Adipocyte (in vitro differentiated cells): ENCODE measurements at regions not wholly inside any gene's neighbourhood (a gene's known extent, or its start where the extent isn't known, plus 50 kb on each side); places are given as distances from the start of the nearest gene placed in this dataset.
"Not testable (repeated sequence)": the region's sequence is repeated elsewhere in the genome, so short reads cannot be mapped to it uniquely, and the experiment has no call there.

Experiments
- DNase-seq: peaks from one replicate; pipeline ENCODE4 v3.0.0-alpha.2; 2015; ENCODE audit warnings: low read depth
- H3K27me3 ChIP-seq: replicated peaks from 2 replicates; pipeline ENCODE4 v1.7.0; 2013; ENCODE audit warnings: mild to moderate bottlenecking, low read length, moderate library complexity; ENCODE audit not compliant: control insufficient read depth, insufficient read depth
- H3K36me3 ChIP-seq: 2 replicates; pipeline ENCODE4 v1.7.0; 2013; ENCODE audit warnings: low read length, mild to moderate bottlenecking, moderate library complexity; ENCODE audit not compliant: control insufficient read depth, insufficient read depth, severe bottlenecking
- H3K4me1 ChIP-seq: 2 replicates; pipeline ENCODE4 v1.7.0; 2013; ENCODE audit warnings: mild to moderate bottlenecking, low read length, moderate library complexity; ENCODE audit not compliant: control insufficient read depth, insufficient read depth
- H3K4me3 ChIP-seq: 2 replicates; pipeline ENCODE4 v1.7.0; 2013; ENCODE audit warnings: mild to moderate bottlenecking, low read length, moderate library complexity
- H3K9ac ChIP-seq: 2 replicates; pipeline ENCODE4 v1.7.0; 2013; ENCODE audit warnings: mild to moderate bottlenecking, low read length, moderate library complexity
- H3K9me3 ChIP-seq: 2 replicates; pipeline ENCODE4 v1.7.0; 2013; ENCODE audit warnings: mild to moderate bottlenecking, low read length, moderate library complexity; ENCODE audit not compliant: control insufficient read depth

DNA sequence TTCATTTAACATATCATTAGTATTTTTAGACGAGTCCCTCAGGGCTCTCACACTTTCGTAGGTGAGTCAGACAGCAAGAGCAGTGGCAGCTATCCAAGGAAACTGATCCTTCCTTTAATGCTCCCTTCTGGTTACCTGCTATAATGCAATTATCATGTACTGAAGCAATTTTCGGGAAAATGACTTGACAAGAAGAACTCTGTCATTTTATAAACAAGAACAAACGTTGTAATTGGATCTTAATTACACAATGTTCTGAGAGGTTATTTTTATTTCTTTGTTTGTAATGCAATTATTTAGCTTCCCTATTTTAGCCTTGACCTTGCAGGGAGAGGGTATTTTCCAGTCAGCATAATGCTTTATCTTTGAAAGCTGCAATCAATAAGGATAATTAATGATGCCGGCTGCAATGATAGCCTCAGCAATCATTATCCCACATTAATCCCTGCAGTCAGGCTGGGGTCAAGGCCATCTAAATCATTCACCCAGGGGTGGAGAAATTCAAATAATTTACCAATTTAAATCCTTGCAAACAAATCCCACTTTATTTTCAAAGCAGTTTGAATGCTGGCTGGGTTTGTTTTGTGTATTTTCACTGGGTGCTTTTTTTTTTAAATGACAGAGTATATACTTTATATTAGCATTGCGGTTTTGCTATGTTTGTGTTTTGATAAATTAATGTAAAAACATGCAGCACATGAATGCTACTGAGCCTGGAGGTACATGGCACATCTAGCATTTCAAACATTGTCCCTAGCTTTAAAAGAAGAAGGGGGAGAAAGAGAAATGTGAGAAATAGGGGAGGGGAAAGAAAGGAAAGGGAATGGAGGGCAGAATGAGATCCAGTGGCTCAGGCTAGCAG, 249.9 kb downstream of the SHOX2 start:
- Histone ChIP-seq H3K36me3 (no peaks in the 10 kb centered on the region), H3K4me3 (no peak overlapping the region), H3K27me3 (no peaks in the 10 kb centered on the region), H3K9ac (no peak overlapping the region), H3K4me1 (peaks cover 24% of the 10 kb centered on the region), H3K9me3 (peaks cover 7% of the 10 kb centered on the region)
- no peak for DNase-seq

DNA sequence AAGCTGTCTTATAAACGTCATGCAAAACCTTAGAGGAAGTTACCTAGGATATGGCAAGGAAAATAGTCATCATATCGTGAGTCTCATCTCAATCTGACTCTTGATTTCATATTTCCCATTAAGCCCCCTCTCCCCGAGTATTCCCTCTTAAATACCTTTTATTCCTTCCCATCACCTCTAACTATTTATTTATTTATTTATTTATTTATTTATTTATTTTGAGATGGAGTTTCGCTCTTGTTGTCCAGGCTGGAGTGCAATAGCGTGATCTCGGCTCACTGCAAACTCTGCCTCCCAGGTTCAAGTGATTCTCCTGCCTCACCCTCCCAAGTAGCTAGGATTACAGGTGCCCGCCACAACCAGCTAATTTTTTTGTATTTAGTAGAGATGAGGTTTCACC, 260.4 kb downstream of the SHOX2 start:
- H3K36me3 ChIP-seq, H3K27me3 ChIP-seq, H3K4me3 ChIP-seq, DNase-seq, H3K9me3 ChIP-seq, H3K9ac ChIP-seq: not testable (repeated sequence)
- peaks cover 13% of the 10 kb centered on the region for H3K4me1 ChIP-seq

DNA sequence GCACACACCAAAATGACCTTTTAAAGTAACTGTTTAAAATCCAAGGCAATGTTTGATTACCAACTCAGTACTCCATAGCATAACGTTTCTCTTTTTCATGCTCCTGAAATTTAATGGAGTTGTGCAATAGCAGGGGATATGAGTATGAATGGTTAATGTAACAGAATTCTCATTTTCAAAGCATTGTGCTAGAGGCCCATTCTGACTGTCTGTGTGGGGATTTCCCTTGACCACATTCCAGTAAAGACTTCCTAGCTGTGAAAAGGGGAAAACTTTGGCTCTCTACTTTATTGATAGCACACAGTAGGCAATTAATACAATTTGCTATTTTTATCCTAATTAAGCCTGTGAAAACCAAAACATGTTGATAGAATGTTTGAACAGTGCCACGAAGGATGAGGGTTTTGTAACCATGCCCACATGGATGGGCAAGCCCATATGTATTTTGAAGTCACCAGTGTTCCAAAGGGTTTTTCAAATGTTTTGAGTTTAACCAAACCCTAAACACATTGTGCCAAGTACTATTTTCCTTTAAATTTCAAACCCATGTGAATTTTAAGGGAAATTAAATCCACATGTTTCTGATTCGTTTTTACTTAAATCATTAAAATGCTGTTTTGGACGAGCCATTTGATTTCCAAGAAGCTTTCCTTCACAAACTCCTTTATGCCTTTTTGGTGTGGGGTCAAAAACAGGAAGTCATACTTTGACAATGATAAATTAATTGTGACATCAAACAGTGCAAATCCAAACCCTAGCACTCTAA, 261.2 kb downstream of the SHOX2 start:
- H3K9ac ChIP-seq: no peak overlapping the region
- H3K4me3 ChIP-seq: no peak overlapping the region
- no peaks in the 10 kb centered on the region for H3K36me3 ChIP-seq
- no peaks in the 10 kb centered on the region for H3K9me3 ChIP-seq
- peak; percentile 72 for DNase-seq
- peaks cover 13% of the 10 kb centered on the region for H3K4me1 ChIP-seq
- no peaks in the 10 kb centered on the region for H3K27me3 ChIP-seq

DNA sequence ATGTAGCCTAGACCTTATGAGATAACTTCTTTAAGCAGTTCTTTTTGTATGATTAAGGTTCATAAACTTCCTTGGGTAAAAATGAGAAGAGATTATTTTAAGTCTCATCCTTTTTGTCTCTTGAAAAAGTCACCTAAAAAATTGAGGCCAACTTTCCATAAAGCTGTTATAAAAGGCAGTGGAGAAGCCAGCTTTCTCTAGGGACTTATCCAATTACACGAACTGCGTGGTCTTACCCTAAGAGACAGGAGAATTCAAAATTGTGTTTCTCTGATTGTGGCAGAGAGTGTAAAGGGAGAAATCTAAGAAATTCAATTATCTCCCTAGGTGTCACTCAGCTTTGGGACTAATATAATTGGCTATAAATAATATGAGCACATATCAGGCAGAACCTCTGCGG, 262.0 kb downstream of the SHOX2 start:
- H3K4me1 ChIP-seq: peaks cover 13% of the 10 kb centered on the region
- no peak for DNase-seq
- H3K4me3 ChIP-seq: no peak overlapping the region
- H3K9me3 ChIP-seq: no peaks in the 10 kb centered on the region
- H3K27me3 ChIP-seq: no peaks in the 10 kb centered on the region
- H3K9ac ChIP-seq: no peak overlapping the region
- H3K36me3 ChIP-seq: no peaks in the 10 kb centered on the region

DNA sequence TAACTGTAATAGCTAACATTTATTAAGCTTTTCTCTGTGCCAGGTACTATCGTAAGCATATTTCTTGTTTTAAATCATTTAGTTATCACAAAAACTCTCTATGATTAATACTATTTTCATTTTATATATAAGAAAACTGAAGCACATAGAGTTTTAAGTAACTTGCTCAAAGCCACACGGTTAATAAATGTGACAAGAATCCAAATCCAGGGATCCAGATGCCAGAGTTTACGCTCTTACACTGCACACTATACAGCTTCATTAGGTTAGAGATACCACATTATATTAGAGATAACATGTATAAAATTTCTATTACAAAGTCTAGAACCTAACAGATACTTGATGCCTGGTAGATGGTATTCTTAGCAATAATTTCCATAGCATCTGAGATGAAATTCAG, 265.2 kb downstream of the SHOX2 start:
- H3K9me3 ChIP-seq: no peaks in the 10 kb centered on the region
- no peak overlapping the region for H3K4me3 ChIP-seq
- H3K9ac ChIP-seq: no peak overlapping the region
- no peaks in the 10 kb centered on the region for H3K36me3 ChIP-seq
- DNase-seq: no peak
- no peaks in the 10 kb centered on the region for H3K27me3 ChIP-seq
- peaks cover 13% of the 10 kb centered on the region for H3K4me1 ChIP-seq

DNA sequence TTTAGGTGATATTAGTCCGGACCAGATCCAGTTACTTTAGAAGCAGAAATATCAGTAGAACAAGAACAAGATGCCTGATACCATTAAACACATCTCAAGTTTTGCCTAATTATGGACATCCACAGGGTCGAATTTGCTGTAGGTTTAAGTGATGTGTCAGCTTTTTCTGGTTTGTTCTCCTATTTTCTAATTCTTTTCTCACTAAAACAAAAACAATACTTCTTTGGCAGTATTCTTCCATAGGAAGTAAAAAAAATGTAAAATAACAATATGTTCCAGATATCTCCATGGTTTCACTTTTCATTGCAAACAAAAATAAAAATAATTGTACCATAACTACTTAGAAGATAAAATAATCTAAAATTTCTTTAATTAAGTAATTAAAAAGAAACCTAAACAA, 265.7 kb downstream of the SHOX2 start:
- no peak overlapping the region for H3K9ac ChIP-seq
- H3K4me1 ChIP-seq: peaks cover 13% of the 10 kb centered on the region
- DNase-seq: no peak
- H3K36me3 ChIP-seq: no peaks in the 10 kb centered on the region
- H3K27me3 ChIP-seq: no peaks in the 10 kb centered on the region
- H3K4me3 ChIP-seq: no peak overlapping the region
- H3K9me3 ChIP-seq: no peaks in the 10 kb centered on the region

- no peak for DNase-seq
Measured at GRCh38 chr3:157838457-157838856, 267.8 kb downstream of the SHOX2 start.

DNA sequence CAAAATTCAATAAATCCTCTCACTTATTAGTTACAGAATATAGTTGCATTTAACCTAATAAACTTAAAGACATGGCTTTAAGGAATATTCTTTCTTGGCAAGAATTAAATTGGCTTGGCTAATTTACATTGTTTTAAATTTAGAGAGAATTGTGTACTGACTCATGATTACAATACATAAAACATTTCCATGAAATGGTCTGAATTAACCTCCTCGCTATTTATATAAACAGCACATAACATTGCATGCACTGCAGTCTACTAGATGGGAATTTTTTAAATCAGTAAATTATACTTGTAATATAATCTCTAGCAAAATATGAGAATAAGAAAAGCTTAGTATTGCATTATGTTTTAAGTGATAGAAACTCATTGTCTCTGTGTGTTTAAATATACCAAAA, 268.9 kb downstream of the SHOX2 start:
- H3K4me3 ChIP-seq: no peak overlapping the region
- no peaks in the 10 kb centered on the region for H3K27me3 ChIP-seq
- peaks cover 8% of the 10 kb centered on the region for H3K4me1 ChIP-seq
- H3K36me3 ChIP-seq: no peaks in the 10 kb centered on the region
- no peak overlapping the region for H3K9ac ChIP-seq
- peak; percentile 76 for DNase-seq
- no peaks in the 10 kb centered on the region for H3K9me3 ChIP-seq

More at GRCh38 chr3:157838457-157838856, 267.8 kb downstream of the SHOX2 start:
- H3K4me1 ChIP-seq: no peaks in the 10 kb centered on the region
- no peaks in the 10 kb centered on the region for H3K36me3 ChIP-seq
- H3K9ac ChIP-seq: no peak overlapping the region
- no peaks in the 10 kb centered on the region for H3K27me3 ChIP-seq
- H3K4me3 ChIP-seq: no peak overlapping the region
- H3K9me3 ChIP-seq: no peaks in the 10 kb centered on the region

DNA sequence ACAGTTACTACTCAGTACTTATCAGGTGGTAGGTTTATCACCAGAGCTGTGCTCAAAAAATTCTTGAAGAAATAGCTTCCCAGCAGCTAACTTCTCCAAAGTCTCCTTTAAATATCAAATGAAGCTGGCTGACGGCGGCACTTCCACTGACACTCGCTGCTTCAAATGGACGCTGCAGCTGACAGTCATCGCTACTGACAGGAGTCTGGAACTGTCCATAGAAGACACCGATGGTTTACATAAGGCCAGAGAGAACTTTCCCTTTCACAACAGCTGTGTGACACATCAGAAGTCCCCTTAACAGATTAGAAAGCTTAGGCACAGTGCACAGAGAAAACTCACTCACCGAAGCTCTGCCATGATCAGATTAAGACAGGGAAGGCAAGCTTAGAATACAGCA, 270.2 kb downstream of the SHOX2 start:
- H3K9me3 ChIP-seq: no peaks in the 10 kb centered on the region
- peaks cover 10% of the 10 kb centered on the region for H3K4me1 ChIP-seq
- no peaks in the 10 kb centered on the region for H3K36me3 ChIP-seq
- no peaks in the 10 kb centered on the region for H3K27me3 ChIP-seq
- no peak overlapping the region for H3K4me3 ChIP-seq
- no peak for DNase-seq
- no peak overlapping the region for H3K9ac ChIP-seq

GRCh38 chr3:157832588-157832987, 273.6 kb downstream of the SHOX2 start:
- no peak overlapping the region for H3K9ac ChIP-seq
- H3K4me3 ChIP-seq: no peak overlapping the region
- no peaks in the 10 kb centered on the region for H3K36me3 ChIP-seq
- peaks cover 10% of the 10 kb centered on the region for H3K4me1 ChIP-seq
- H3K27me3 ChIP-seq: no peaks in the 10 kb centered on the region
- DNase-seq: peak; percentile 65
- H3K9me3 ChIP-seq: peaks cover 13% of the 10 kb centered on the region

DNA sequence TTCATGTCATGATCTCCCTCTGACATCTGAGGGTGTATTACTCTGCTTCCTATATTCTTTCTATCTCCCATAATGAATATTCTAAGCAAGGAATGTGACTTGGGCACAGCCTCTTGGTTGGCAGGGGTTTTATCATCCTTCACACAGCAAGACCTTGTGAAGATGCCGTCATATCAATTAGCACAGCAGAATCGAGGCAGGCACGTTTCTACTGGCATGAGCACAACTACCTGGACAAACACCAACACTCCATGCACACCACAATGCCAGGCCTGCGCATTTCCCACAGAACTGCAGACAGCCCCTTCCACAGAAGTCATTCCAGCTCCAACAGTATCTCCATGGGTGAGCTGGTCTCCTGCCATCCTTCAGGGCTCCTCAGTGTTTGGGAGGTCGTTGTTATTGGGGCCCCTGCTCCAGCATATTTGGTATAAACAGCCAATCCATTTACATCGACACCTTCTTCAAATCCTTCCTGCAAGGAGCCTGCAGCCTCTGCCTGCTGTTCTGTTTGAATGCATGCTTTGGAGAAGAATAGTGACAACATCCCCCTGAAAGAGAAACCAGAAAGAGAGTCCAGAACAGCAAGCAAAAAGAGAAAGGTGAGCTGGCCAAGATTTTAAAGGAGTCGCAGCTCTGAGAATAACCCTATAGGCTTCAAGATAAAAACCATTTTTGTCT, 275.5 kb downstream of the SHOX2 start:
- no peak for DNase-seq
- H3K27me3 ChIP-seq: no peaks in the 10 kb centered on the region
- H3K4me1 ChIP-seq: peaks cover 10% of the 10 kb centered on the region
- H3K4me3 ChIP-seq: no peak overlapping the region
- no peak overlapping the region for H3K9ac ChIP-seq
- H3K9me3 ChIP-seq: peaks cover 13% of the 10 kb centered on the region
- no peaks in the 10 kb centered on the region for H3K36me3 ChIP-seq
